HepG2 (cell line): ENCODE measurements at regions not wholly inside any gene's neighbourhood (a gene's known extent, or its start where the extent isn't known, plus 50 kb on each side); places are given as distances from the start of the nearest gene placed in this dataset.

Experiments
- ATAC-seq: fragments of 200-7000 bp; cut with Tn5 transposase; 3 replicates; pipeline ENCODE4 v1.9.1; 2020; ENCODE audit warnings: mild to moderate bottlenecking, moderate library complexity
- BruUV-seq: library from RNA; stranded (reverse); fragments of 400-500 nt; replicated peaks from 2 replicates; lab custom pipeline; 2021; lab: Mats Ljungman, UMichigan
- CTCF ChIA-PET: fragments of 300-600 bp; formaldehyde crosslinking; extraction: SDS; loops from one replicate; lab custom pipeline; 2021; ENCODE audit warnings: low total read pairs, inconsistent platforms, low intra/inter-chr PET ratio; lab: Yijun Ruan, JAX
- POLR2A ChIA-PET: fragments of 350-600 bp; sonication (Branson Sonifier 250); formaldehyde crosslinking; loops from one replicate; lab custom pipeline; 2020; ENCODE audit warnings: antibody characterized with exemption, inconsistent platforms; lab: Yijun Ruan, JAX
- DNase-seq: peaks from one replicate; pipeline ENCODE4 v3.0.0-alpha.2; 2015; ENCODE audit warnings: low spot score
- FAIRE-seq: peaks from 3 replicates; lab custom pipeline; 2011; peaks lifted over from hg19 to GRCh38; lab: Jason Lieb, UNC
- H2AFZ ChIP-seq: one replicate; pipeline ENCODE4 v1.6.1; 2011; ENCODE audit warnings: low read length, inconsistent platforms
- H3K27ac ChIP-seq: fragments of 300-600 bp; 3 replicates; pipeline ENCODE4 v1.8.0; 2011; ENCODE audit warnings: mixed run types, mild to moderate bottlenecking, mixed read lengths, low read length, inconsistent platforms; ENCODE audit not compliant: insufficient read depth; ENCODE audit errors: extremely low read length
- H3K27me3 ChIP-seq, 2 experiments: fragments of 200-600 bp in 1 of 2; 2 replicates in 1 of 2; 3 replicates in 1 of 2; pipeline versions ENCODE4 v1.6.0 to v1.8.0; 2011; ENCODE audit warnings: low read length in 2 of 2, mild to moderate bottlenecking in 2 of 2, moderate library complexity in 2 of 2, inconsistent platforms in 1 of 2; ENCODE audit not compliant: insufficient read depth in 2 of 2, control insufficient read depth in 1 of 2
- H3K36me3 ChIP-seq, 2 experiments: fragments of 200-600 bp in 1 of 2; replicated peaks in 1 of 2; 2 replicates in 1 of 2; 3 replicates in 1 of 2; pipeline versions ENCODE4 v1.5.1 to v1.8.0; 2011; ENCODE audit warnings: low read length in 2 of 2, inconsistent platforms in 1 of 2; ENCODE audit not compliant: insufficient read depth in 2 of 2, control insufficient read depth in 1 of 2
- H3K4me1 ChIP-seq: 2 replicates; pipeline ENCODE4 v1.5.1; 2012; ENCODE audit warnings: low read length, inconsistent platforms; ENCODE audit not compliant: insufficient read depth
- H3K4me2 ChIP-seq: 2 replicates; pipeline ENCODE4 v1.6.0; 2011; ENCODE audit warnings: low read depth, low read length, inconsistent platforms
- H3K4me3 ChIP-seq, 3 experiments: fragments of 200-600 bp in 1 of 3; sonication (generic), shearing (Covaris generic) in 1 of 3; replicated peaks in 1 of 3; 2 replicates each; pipeline ENCODE4 v1.5.1; 2011 to 2016; ENCODE audit warnings: low read length in 3 of 3, inconsistent platforms in 2 of 3, low read depth in 2 of 3, mild to moderate bottlenecking in 2 of 3, control low read depth in 1 of 3, mixed read lengths in 1 of 3; ENCODE audit not compliant: insufficient read depth in 1 of 3
- H3K79me2 ChIP-seq: one replicate; pipeline ENCODE4 v1.6.1; 2011; ENCODE audit warnings: low read length, inconsistent platforms; ENCODE audit not compliant: insufficient read depth
- H3K9ac ChIP-seq: 2 replicates; pipeline ENCODE4 v1.6.0; 2011; ENCODE audit warnings: mild to moderate bottlenecking, low read depth, low read length, inconsistent platforms; ENCODE audit not compliant: insufficient read depth
- H3K9me3 ChIP-seq: 2 replicates; pipeline ENCODE4 v1.5.1; 2012; ENCODE audit warnings: mild to moderate bottlenecking, low read length
- H4K20me1 ChIP-seq: 2 replicates; pipeline ENCODE4 v1.6.0; 2011; ENCODE audit warnings: inconsistent platforms, mild to moderate bottlenecking, low read length, moderate library complexity; ENCODE audit not compliant: insufficient read depth
- ASH2L ChIP-seq: fragments of 300-600, 200-600 bp; sonication (generic); IDR thresholded peaks from 2 replicates; pipeline ENCODE4 v1.7.0; 2017; ENCODE audit warnings: low read depth, mild to moderate bottlenecking, moderate library complexity, mixed read lengths, low read length; ENCODE audit not compliant: insufficient read length
- ATF7 ChIP-seq, 2 experiments: fragments of 450-650 bp in 1 of 2; sonication (generic) in 1 of 2; formaldehyde crosslinking in 1 of 2; IDR thresholded peaks; 2 replicates each; pipeline versions ENCODE4 v1.4.0 to v1.6.1; 2016 to 2020; ENCODE audit warnings: antibody characterized with exemption in 1 of 2, mild to moderate bottlenecking in 1 of 2, missing genetic modification reagents in 1 of 2
- HOXA5 ChIP-seq: sonication (generic); formaldehyde crosslinking; IDR thresholded peaks from 2 replicates; pipeline ENCODE4 v1.4.0; 2020; ENCODE audit warnings: missing genetic modification reagents
- MIER3 ChIP-seq: IDR thresholded peaks from 2 replicates; pipeline ENCODE4 v1.6.1; 2016; ENCODE audit warnings: missing compliant biosample characterization, borderline replicate concordance
- SALL2 ChIP-seq: sonication (generic); formaldehyde crosslinking; IDR thresholded peaks from 2 replicates; pipeline ENCODE4 v1.8.1; 2023; ENCODE audit warnings: mild to moderate bottlenecking, missing genetic modification reagents, inconsistent platforms
- SATB2 ChIP-seq: sonication (generic); formaldehyde crosslinking; IDR thresholded peaks from 2 replicates; pipeline ENCODE4 v1.5.0; 2020; ENCODE audit warnings: missing genetic modification reagents
- ZFP90 ChIP-seq: sonication (generic); formaldehyde crosslinking; IDR thresholded peaks from 2 replicates; pipeline ENCODE4 v1.8.0; 2022; ENCODE audit warnings: missing genetic modification reagents, mild to moderate bottlenecking, inconsistent platforms, borderline replicate concordance
- ZNF230 ChIP-seq: sonication (generic); formaldehyde crosslinking; IDR thresholded peaks from 2 replicates; pipeline ENCODE4 v1.4.0; 2020; ENCODE audit warnings: mild to moderate bottlenecking, missing genetic modification reagents
- ZNF3 ChIP-seq: IDR thresholded peaks from 2 replicates; pipeline ENCODE4 v1.7.0; 2017; ENCODE audit warnings: inconsistent platforms
- ZNF616 ChIP-seq: sonication (generic); formaldehyde crosslinking; IDR thresholded peaks from 2 replicates; pipeline ENCODE4 v1.5.0; 2020; ENCODE audit warnings: low read depth, mild to moderate bottlenecking, missing genetic modification reagents
- ZNF772 ChIP-seq: sonication (generic); formaldehyde crosslinking; IDR thresholded peaks from 2 replicates; pipeline ENCODE4 v1.5.0; 2020; ENCODE audit warnings: mild to moderate bottlenecking, missing genetic modification reagents
- WGBS: methylation state at CpG from one replicate; pipeline ENCODE4 v1.1.6; 2017; ENCODE audit warnings: low lambda C conversion rate; 5-methylcytosine and 5-hydroxymethylcytosine counted together
- in situ Hi-C: cut with HindIII; loops from 2 replicates; pipeline ENCODE4 v1.10.0; 2017; ENCODE audit warnings: low pct_unique_long_range_greater_than_20kb; ENCODE audit not compliant: extremely low pct_ligation_motif_present
- intact Hi-C: fragments of 100-400 bp; cut with micrococcal nuclease; formaldehyde crosslinking; loops from one replicate; pipeline ENCODE4 v1.10.0; 2022; ENCODE audit not compliant: unreplicated experiment
- TF ChIP-seq, protein P1 (sequence below): sonication (generic); formaldehyde crosslinking; IDR thresholded peaks from 2 replicates; pipeline ENCODE4 v1.9.0; 2021; ENCODE audit warnings: missing genetic modification reagents, borderline replicate concordance
- TF ChIP-seq, protein P2 (sequence below): sonication (generic); formaldehyde crosslinking; IDR thresholded peaks from 2 replicates; pipeline ENCODE4 v1.4.0; 2020; ENCODE audit warnings: missing genetic modification reagents
- TF ChIP-seq, protein P3 (sequence below): sonication (generic); formaldehyde crosslinking; IDR thresholded peaks from 2 replicates; pipeline ENCODE4 v1.4.0; 2020; ENCODE audit warnings: mild to moderate bottlenecking, missing genetic modification reagents
- TF ChIP-seq, protein P4 (sequence below): sonication (generic); formaldehyde crosslinking; IDR thresholded peaks from 2 replicates; pipeline ENCODE4 v1.8.0; 2022; ENCODE audit warnings: low read depth, missing genetic modification reagents

DNA sequence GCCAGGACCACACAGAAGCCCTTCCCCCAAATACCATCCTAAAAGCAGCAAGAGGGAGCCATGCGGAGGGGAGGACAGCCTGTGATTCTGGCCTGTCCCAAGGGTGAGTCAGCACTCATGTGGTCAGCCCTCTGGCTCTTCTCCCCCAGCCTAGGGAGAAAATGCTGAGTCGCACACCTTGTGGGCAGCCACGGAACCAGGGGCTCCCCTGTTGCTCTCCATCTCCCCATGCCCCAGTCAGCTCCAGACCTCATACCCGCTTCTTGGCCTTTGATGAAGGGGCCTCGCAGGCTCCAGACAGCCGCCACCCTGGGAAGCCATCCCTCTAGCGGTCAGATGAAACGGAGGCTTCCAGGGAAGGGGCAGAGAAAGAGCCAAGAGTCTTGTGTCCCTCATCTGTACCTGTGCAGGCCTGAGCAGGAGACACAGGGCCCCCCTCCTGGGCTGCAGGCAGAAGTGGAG lies 181.3 kb upstream of the SIX2 start (continued):
- TF ChIP-seq, protein P1, sequence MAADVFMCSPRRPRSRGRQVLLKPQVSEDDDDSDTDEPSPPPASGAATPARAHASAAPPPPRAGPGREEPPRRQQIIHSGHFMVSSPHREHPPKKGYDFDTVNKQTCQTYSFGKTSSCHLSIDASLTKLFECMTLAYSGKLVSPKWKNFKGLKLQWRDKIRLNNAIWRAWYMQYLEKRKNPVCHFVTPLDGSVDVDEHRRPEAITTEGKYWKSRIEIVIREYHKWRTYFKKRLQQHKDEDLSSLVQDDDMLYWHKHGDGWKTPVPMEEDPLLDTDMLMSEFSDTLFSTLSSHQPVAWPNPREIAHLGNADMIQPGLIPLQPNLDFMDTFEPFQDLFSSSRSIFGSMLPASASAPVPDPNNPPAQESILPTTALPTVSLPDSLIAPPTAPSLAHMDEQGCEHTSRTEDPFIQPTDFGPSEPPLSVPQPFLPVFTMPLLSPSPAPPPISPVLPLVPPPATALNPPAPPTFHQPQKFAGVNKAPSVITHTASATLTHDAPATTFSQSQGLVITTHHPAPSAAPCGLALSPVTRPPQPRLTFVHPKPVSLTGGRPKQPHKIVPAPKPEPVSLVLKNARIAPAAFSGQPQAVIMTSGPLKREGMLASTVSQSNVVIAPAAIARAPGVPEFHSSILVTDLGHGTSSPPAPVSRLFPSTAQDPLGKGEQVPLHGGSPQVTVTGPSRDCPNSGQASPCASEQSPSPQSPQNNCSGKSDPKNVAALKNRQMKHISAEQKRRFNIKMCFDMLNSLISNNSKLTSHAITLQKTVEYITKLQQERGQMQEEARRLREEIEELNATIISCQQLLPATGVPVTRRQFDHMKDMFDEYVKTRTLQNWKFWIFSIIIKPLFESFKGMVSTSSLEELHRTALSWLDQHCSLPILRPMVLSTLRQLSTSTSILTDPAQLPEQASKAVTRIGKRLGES (CRISPR knock-in tag), result no peak
- no peak for TF ChIP-seq SALL2 (CRISPR knock-in tag)
- TF ChIP-seq, protein P2, sequence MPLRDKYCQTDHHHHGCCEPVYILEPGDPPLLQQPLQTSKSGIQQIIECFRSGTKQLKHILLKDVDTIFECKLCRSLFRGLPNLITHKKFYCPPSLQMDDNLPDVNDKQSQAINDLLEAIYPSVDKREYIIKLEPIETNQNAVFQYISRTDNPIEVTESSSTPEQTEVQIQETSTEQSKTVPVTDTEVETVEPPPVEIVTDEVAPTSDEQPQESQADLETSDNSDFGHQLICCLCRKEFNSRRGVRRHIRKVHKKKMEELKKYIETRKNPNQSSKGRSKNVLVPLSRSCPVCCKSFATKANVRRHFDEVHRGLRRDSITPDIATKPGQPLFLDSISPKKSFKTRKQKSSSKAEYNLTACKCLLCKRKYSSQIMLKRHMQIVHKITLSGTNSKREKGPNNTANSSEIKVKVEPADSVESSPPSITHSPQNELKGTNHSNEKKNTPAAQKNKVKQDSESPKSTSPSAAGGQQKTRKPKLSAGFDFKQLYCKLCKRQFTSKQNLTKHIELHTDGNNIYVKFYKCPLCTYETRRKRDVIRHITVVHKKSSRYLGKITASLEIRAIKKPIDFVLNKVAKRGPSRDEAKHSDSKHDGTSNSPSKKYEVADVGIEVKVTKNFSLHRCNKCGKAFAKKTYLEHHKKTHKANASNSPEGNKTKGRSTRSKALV, result no peak
- TF ChIP-seq, all 625 proteins: peak for 5

DNA sequence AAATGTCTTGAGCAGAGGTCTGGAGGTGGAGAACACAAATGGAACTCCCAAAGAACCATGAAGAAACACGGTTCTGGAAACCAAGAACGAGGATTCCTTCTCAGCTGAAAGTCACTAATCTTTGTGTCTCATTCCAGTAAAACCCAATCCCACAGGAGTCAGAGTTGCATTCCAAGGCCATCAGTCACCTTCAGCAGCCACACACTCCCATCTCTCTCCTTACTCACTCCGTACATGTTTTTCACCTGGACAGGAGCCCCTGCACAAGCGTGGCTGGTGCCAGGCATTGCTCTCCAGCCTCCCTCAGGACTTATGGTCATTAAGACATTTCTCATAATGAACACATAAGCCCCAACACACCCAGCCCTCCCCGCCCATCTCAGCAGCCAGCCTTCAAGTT lies 175.4 kb upstream of the SIX2 start:
- Histone ChIP-seq H3K4me3 (no peak overlapping the region), H4K20me1 (no peaks in the 10 kb centered on the region), H3K36me3 (no peaks in the 10 kb centered on the region), H3K4me1 (no peaks in the 10 kb centered on the region), H3K27me3 (peaks cover 0 to 3% of the 10 kb centered on the region in 2 experiments; a peak in 3 of 5 replicates)
- CTCF ChIA-PET, result no interaction called here
- POLR2A ChIA-PET, result no interaction called here
- intact Hi-C loops, result no loop called here
- TF ChIP-seq ASH2L (no peak), ZNF772 (CRISPR knock-in tag) (no peak), HOXA5 (CRISPR knock-in tag) (no peak), SATB2 (CRISPR knock-in tag) (no peak), ATF7 (IDR thresholded peaks at IDR 0.05) (no peak), ATF7 (CRISPR knock-in tag; IDR thresholded peaks at IDR 0.05) (no peak), ZFP90 (CRISPR knock-in tag) (no peak), ZNF230 (CRISPR knock-in tag) (no peak), MIER3 (CRISPR knock-in tag) (no peak), ZNF616 (no peak), ZNF3 (CRISPR knock-in tag) (no peak)
- TF ChIP-seq, protein P3, sequence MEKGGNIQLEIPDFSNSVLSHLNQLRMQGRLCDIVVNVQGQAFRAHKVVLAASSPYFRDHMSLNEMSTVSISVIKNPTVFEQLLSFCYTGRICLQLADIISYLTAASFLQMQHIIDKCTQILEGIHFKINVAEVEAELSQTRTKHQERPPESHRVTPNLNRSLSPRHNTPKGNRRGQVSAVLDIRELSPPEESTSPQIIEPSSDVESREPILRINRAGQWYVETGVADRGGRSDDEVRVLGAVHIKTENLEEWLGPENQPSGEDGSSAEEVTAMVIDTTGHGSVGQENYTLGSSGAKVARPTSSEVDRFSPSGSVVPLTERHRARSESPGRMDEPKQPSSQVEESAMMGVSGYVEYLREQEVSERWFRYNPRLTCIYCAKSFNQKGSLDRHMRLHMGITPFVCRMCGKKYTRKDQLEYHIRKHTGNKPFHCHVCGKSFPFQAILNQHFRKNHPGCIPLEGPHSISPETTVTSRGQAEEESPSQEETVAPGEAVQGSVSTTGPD (CRISPR knock-in tag), result no peak
- TF ChIP-seq, protein P4, sequence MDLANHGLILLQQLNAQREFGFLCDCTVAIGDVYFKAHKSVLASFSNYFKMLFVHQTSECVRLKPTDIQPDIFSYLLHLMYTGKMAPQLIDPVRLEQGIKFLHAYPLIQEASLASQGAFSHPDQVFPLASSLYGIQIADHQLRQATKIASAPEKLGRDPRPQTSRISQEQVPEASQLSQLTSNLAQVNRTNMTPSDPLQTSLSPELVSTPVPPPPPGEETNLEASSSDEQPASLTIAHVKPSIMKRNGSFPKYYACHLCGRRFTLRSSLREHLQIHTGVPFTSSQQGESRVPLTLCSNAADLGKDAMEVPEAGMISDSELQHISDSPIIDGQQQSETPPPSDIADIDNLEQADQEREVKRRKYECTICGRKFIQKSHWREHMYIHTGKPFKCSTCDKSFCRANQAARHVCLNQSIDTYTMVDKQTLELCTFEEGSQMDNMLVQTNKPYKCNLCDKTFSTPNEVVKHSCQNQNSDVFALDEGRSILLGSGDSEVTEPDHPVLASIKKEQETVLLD (CRISPR knock-in tag), result no peak
- TF ChIP-seq, all 625 proteins: peak for 0
- no peak overlapping the region for H3K4me2 ChIP-seq
- ATAC-seq, result no peak
- no peak overlapping the region for H2AFZ ChIP-seq
- no peaks in the 10 kb centered on the region for H3K9me3 ChIP-seq
- no TSS peak for BruUV-seq
- FAIRE-seq, result no peak
- no peak overlapping the region for H3K27ac ChIP-seq
- DNase-seq, result no peak
- in situ Hi-C loops, result no loop called here
- WGBS, result 27% methylated on average over 5 of the region's 5 CpGs
- no peak overlapping the region for H3K9ac ChIP-seq
- no peaks in the 10 kb centered on the region for H3K79me2 ChIP-seq
